ENCODE measurements at regions not wholly inside any gene's neighbourhood (a gene's known extent, or its start where the extent isn't known, plus 50 kb on each side); places are given as distances from the start of the nearest gene placed in this dataset.

GRCh38 chr1:234722904-234723720 lies 113.1 kb upstream of the IRF2BP2 start:
- Mint-ChIP-seq H3K27ac (peak overlapping the region; percentile 94 to 96 (median 96)), H3K36me3 (ENCODE audit: insufficient read depth in 1 of 3, low read depth in 3 of 3) (no peaks in the 10 kb centered on the region), H3K27me3 (ENCODE audit: low read depth) (peaks cover 6% of the 10 kb centered on the region), H3K9me3 (no peaks in the 10 kb centered on the region), H3K4me3 (peak overlapping the region in 1 of 2 experiments; percentile 48; a peak in 1 of 5 replicates), H3K4me1 (peaks cover 54 to 59% of the 10 kb centered on the region in 2 experiments)
- Histone ChIP-seq H3K27me3 (ENCODE audit: insufficient read depth, low read length) (no peaks in the 10 kb centered on the region), H2BK20ac (ENCODE audit: low read depth, low read length, poor library complexity, severe bottlenecking) (no peak overlapping the region), H3K9ac (ENCODE audit: extremely low read depth, insufficient read length, low read length) (no peak overlapping the region), H3K56ac (ENCODE audit: insufficient read length, low read depth, low read length) (no peak overlapping the region), H3K9me3 (ENCODE audit: control insufficient read depth, low read depth, low read length) (no peaks in the 10 kb centered on the region), H4K8ac (replicated peaks; ENCODE audit: insufficient read length, low read depth, low read length) (no peak overlapping the region), H2BK5ac (ENCODE audit: insufficient read length, low read length) (no peak overlapping the region), H2BK15ac (ENCODE audit: low read depth, low read length) (no peak overlapping the region), H3K23ac (ENCODE audit: insufficient read length, low read depth, low read length) (no peak overlapping the region), H3K4ac (ENCODE audit: low read depth, low read length) (no peak overlapping the region), H2BK120ac (ENCODE audit: low read depth, low read length, poor library complexity, severe bottlenecking) (no peak overlapping the region), H3K27ac (ENCODE audit: insufficient read length, low read depth, low read length) (peak overlapping the region; percentile 4), H2BK12ac (ENCODE audit: insufficient read length, low read depth, low read length) (peak overlapping the region; percentile 4), H2AK5ac (ENCODE audit: insufficient read length, low read length) (no peak overlapping the region), H2AFZ (ENCODE audit: low read length) (no peak overlapping the region), H4K5ac (ENCODE audit: insufficient read length, low read depth, low read length) (no peak overlapping the region), H3K4me1 (ENCODE audit: insufficient read depth, low read length) (peaks cover 12% of the 10 kb centered on the region; the same call in 1 of the 2 replicates), H3K14ac (ENCODE audit: insufficient read depth, low read length) (peak overlapping the region; percentile 9; the same call in 1 of the 2 replicates), H3K79me1 (ENCODE audit: insufficient read depth, low read depth, low read length, poor library complexity, severe bottlenecking) (no peaks in the 10 kb centered on the region), H3K4me2 (ENCODE audit: insufficient read depth, insufficient read length, low read length) (no peak overlapping the region), H4K91ac (ENCODE audit: insufficient read length, low read depth, low read length) (no peak overlapping the region), H3K18ac (ENCODE audit: insufficient read length, low read depth, low read length) (peak overlapping the region; percentile 55), H3K23me2 (ENCODE audit: insufficient read length, low read depth, low read length, poor library complexity, severe bottlenecking) (no peaks in the 10 kb centered on the region), H3K79me2 (ENCODE audit: insufficient read depth, low read length) (no peaks in the 10 kb centered on the region), H4K20me1 (ENCODE audit: control insufficient read depth, insufficient read depth, insufficient read length) (no peaks in the 10 kb centered on the region), H3T11ph (ENCODE audit: low read length) (no peak overlapping the region)
- TF ChIP-seq, protein P1, sequence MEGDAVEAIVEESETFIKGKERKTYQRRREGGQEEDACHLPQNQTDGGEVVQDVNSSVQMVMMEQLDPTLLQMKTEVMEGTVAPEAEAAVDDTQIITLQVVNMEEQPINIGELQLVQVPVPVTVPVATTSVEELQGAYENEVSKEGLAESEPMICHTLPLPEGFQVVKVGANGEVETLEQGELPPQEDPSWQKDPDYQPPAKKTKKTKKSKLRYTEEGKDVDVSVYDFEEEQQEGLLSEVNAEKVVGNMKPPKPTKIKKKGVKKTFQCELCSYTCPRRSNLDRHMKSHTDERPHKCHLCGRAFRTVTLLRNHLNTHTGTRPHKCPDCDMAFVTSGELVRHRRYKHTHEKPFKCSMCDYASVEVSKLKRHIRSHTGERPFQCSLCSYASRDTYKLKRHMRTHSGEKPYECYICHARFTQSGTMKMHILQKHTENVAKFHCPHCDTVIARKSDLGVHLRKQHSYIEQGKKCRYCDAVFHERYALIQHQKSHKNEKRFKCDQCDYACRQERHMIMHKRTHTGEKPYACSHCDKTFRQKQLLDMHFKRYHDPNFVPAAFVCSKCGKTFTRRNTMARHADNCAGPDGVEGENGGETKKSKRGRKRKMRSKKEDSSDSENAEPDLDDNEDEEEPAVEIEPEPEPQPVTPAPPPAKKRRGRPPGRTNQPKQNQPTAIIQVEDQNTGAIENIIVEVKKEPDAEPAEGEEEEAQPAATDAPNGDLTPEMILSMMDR (conservative IDR thresholded peaks at IDR 0.05): no peak
- DNase-seq: no peak
- WGBS (ENCODE audit: extremely low coverage, insufficient read length, low lambda C conversion rate): no CpG with 5 or more reads among the region's 26 CpGs

Data from H9 (cell line).